Heart left ventricle (tissue), 16 donors: ENCODE measurements at regions not wholly inside any gene's neighbourhood (a gene's known extent, or its start where the extent isn't known, plus 50 kb on each side); places are given as distances from the start of the nearest gene placed in this dataset.
A peak's percentile ranks its signal among the peaks of the same experiment; 100 is the strongest.
"Not testable (repeated sequence)": the region's sequence is repeated elsewhere in the genome, so short reads cannot be mapped to it uniquely, and the experiment has no call there.

Experiments
- ATAC-seq, 4 donors: fragments of 200-7000 bp; cut with Tn5 transposase; one replicate each; pipeline ENCODE4 v1.9.1; 2020 to 2022; ENCODE audit warnings: moderate library complexity in 4 of 4, mild to moderate bottlenecking in 3 of 4, moderate number of reproducible peaks in 1 of 4
- DNase-seq, 5 donors: peaks; one replicate each; pipeline ENCODE4 v3.0.0-alpha.2; 2020
- H3K27ac ChIP-seq, 12 donors: fragments of 200-600 bp; sonication (generic) in 4 of 12; one replicate each; pipeline versions ENCODE4 v1.5.0 to v1.8.0; 2016 to 2022; ENCODE audit warnings: mild to moderate bottlenecking in 2 of 12
- H3K27me3 ChIP-seq, 9 donors: fragments of 200-600 bp; sonication (generic) in 2 of 9; one replicate each; pipeline versions ENCODE4 v1.5.1 to v1.8.0; 2016 to 2022; ENCODE audit warnings: mild to moderate bottlenecking in 3 of 9
- H3K36me3 ChIP-seq, 9 donors: fragments of 200-600 bp; sonication (generic) in 2 of 9; one replicate each; pipeline versions ENCODE4 v1.5.0 to v1.8.0; 2018 to 2022; ENCODE audit warnings: mild to moderate bottlenecking in 2 of 9
- H3K4me1 ChIP-seq, 12 donors: fragments of 200-600 bp; sonication (generic) in 4 of 12; one replicate each; pipeline versions ENCODE4 v1.5.0 to v1.8.0; 2016 to 2022; ENCODE audit warnings: mild to moderate bottlenecking in 3 of 12
- H3K4me3 ChIP-seq, 12 donors: fragments of 200-600 bp; sonication (generic) in 4 of 12; one replicate each; pipeline versions ENCODE4 v1.5.0 to v1.8.0; 2017 to 2022; ENCODE audit warnings: mild to moderate bottlenecking in 9 of 12, moderate library complexity in 4 of 12
- H3K9me3 ChIP-seq, 12 donors: fragments of 200-600 bp; sonication (generic) in 4 of 12; one replicate each; pipeline versions ENCODE4 v1.5.0 to v1.8.0; 2016 to 2022; ENCODE audit warnings: mild to moderate bottlenecking in 1 of 12
- POLR2A ChIP-seq, 2 donors: fragments of 450-650 bp; IDR thresholded peaks; one replicate each; pipeline ENCODE4 v1.6.1; 2017; ENCODE audit warnings: antibody characterized with exemption in 2 of 2, mild to moderate bottlenecking in 2 of 2, moderate library complexity in 2 of 2
- WGBS, 4 donors: extraction: QIAGEN DNeasy Blood & Tissue Kit in 2 of 4; methylation state at CpG; one replicate each; pipeline versions ENCODE4 v1.1.5 to v1.1.7; 2013 to 2018; 5-methylcytosine and 5-hydroxymethylcytosine counted together
- intact Hi-C, 10 donors: fragments of 100-400 bp; cut with DNase I; formaldehyde crosslinking; loops; one replicate each; pipeline versions ENCODE4 v1.11.1 to v1.14.2; 2022
- TF ChIP-seq, protein P1 (sequence below), 12 donors: fragments of 200-600 bp; sonication (generic) in 4 of 12; IDR thresholded peaks; one replicate each; pipeline versions ENCODE4 v1.5.0 to v1.8.0; 2018 to 2022; ENCODE audit warnings: antibody characterized with exemption in 12 of 12, mild to moderate bottlenecking in 5 of 12
- donor health status: ischemic (EF 13 %, LVEDD 7.1; RV severe dilation, severe dysfunction).
- donor health status: healthy with polysubstance abuse.
- donor health status: DM: no; HTN: yes; CAD: no.
- donor health status: DM: no; HTN: no; CAD: no.
- donor health status: ischemic (EF 25% LVEDD 6.9; RV normal size, moderate dysfunction).
- donor health status: ischemic (EF 25% LVEDD 5.7; RV mildly dilated, moderate dysfunction).
- donor health status: healthy.
- donor health status: DM: yes; HTN: yes; CAD: no.
- donor health status: ischemic (EF 35%, LVEDD 5.7; RV mildly dilated, moderate dysfunction).
- donor health status: nonischemic (EF 11% LVEDD 7.7; RV severe dilation, severe dysfunction).
- donor health status: DM: yes; HTN: yes; CAD: no.
- donor health status: PGD.
- donor health status: ischemic (EF 29% LVEDD 5.4; RV normal size, mild dysfunction).
- donor health status: nonischemic (EF 23%, LVEDD 6.1; RV moderate dilation, normal function).

DNA sequence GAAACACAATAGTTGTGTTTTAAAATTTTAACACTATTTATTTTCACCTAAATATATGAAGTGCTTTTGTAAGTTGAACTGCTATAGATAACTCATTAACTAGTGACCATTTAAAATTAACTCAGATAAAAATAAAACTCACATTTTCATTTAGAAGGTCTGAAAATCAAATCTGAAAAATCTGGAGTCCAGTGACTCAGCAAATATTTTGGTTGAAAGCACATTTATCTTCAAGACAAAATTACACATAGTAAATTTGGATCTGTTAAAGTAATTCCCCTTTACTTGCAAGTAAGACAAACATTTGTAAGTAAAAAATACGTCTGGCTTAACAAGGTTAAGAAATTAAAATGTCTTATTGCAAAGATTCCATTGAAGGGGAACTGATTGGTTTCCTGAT, 589.1 kb downstream of the TRIML1 start:
- H3K4me3 ChIP-seq: no peak overlapping the region
- no peak overlapping the region for H3K27ac ChIP-seq
- peaks cover 0 to 10% (median 0%) of the 10 kb centered on the region in 12 donors for H3K9me3 ChIP-seq
- intact Hi-C loops: no loop called here
- WGBS, 4 donors: 32 to 57% (median 48%) methylated on average over 1 of the region's 1 CpG
- H3K27me3 ChIP-seq: no peaks in the 10 kb centered on the region
- ATAC-seq: no peak
- no peaks in the 10 kb centered on the region for H3K4me1 ChIP-seq
- no peak for TF ChIP-seq POLR2A (IDR thresholded peaks at IDR 0.05)
- TF ChIP-seq, protein P1, sequence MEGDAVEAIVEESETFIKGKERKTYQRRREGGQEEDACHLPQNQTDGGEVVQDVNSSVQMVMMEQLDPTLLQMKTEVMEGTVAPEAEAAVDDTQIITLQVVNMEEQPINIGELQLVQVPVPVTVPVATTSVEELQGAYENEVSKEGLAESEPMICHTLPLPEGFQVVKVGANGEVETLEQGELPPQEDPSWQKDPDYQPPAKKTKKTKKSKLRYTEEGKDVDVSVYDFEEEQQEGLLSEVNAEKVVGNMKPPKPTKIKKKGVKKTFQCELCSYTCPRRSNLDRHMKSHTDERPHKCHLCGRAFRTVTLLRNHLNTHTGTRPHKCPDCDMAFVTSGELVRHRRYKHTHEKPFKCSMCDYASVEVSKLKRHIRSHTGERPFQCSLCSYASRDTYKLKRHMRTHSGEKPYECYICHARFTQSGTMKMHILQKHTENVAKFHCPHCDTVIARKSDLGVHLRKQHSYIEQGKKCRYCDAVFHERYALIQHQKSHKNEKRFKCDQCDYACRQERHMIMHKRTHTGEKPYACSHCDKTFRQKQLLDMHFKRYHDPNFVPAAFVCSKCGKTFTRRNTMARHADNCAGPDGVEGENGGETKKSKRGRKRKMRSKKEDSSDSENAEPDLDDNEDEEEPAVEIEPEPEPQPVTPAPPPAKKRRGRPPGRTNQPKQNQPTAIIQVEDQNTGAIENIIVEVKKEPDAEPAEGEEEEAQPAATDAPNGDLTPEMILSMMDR (IDR thresholded peaks at IDR 0.05): no peak
- no peaks in the 10 kb centered on the region for H3K36me3 ChIP-seq
- no peak for DNase-seq

GRCh38 chr4:188732131-188732530, 592.9 kb downstream of the TRIML1 start:
- Histone ChIP-seq H3K36me3 (no peaks in the 10 kb centered on the region), H3K27ac (no peak overlapping the region), H3K27me3 (no peaks in the 10 kb centered on the region), H3K4me1 (no peaks in the 10 kb centered on the region), H3K4me3 (no peak overlapping the region), H3K9me3 (peaks cover 0 to 12% (median 0%) of the 10 kb centered on the region in 12 donors)
- WGBS, 4 donors: 83 to 86% (median 84%) methylated on average over 3 of the region's 3 CpGs
- DNase-seq (no peak), ATAC-seq (no peak)
- intact Hi-C loops: no loop called here
- TF ChIP-seq POLR2A (IDR thresholded peaks at IDR 0.05): no peak
- TF ChIP-seq, protein P1 (IDR thresholded peaks at IDR 0.05): no peak

- Histone ChIP-seq H3K36me3 (no peaks in the 10 kb centered on the region), H3K9me3 (peaks cover 0 to 12% (median 0%) of the 10 kb centered on the region in 12 donors), H3K4me1 (no peaks in the 10 kb centered on the region), H3K27ac (no peak overlapping the region), H3K4me3 (no peak overlapping the region), H3K27me3 (no peaks in the 10 kb centered on the region)
- DNase-seq: no peak
- ATAC-seq: no peak
- intact Hi-C loops: no loop called here
- WGBS, 4 donors: 90 to 93% (median 91%) methylated on average over 15 of the region's 15 CpGs
- TF ChIP-seq, protein P1 (IDR thresholded peaks at IDR 0.05): no peak
- TF ChIP-seq POLR2A (IDR thresholded peaks at IDR 0.05): no peak
Observed at GRCh38 chr4:188735082-188735481, 595.8 kb downstream of the TRIML1 start.

DNA sequence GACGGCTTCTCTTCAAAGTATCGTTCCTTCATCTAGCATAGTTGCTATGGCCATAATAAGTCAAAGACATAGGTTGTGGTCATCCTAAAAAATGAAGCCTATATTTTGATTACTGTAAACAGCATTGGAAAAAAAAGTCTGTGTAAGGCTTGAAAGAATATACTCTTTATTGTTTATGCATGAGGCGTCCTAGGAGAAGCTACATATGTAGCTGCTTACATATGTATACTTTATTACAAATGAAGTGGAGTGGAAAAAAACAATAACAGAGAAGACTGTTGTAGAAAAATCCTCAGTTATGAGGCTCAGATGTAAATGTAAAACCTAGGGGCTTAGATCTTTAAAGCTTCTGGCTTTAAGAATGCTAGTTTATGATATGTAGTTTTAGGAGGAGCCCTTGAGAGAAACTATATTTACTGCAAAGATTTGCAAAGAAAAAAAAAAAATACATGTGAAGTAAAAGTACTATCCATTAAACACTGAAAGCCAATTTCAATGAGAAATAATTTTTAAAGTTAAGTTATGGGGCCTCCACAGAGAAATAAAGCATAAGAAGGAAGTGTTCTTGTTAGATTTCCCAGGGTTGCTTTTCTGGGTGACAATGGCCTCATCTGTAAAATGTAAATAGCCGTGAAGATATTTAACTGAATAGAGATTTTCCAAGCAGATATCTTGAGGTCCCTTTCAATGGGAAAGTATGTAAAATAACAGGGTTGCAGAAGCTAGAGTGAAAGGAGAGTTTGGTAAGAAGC, 598.2 kb downstream of the TRIML1 start:
- no peak overlapping the region for H3K4me3 ChIP-seq
- no peaks in the 10 kb centered on the region for H3K4me1 ChIP-seq
- DNase-seq: no peak
- TF ChIP-seq POLR2A (IDR thresholded peaks at IDR 0.05): no peak
- TF ChIP-seq, protein P1 (IDR thresholded peaks at IDR 0.05): no peak
- H3K27ac ChIP-seq: no peak overlapping the region
- peaks cover 0 to 12% (median 0%) of the 10 kb centered on the region in 12 donors for H3K9me3 ChIP-seq
- H3K27me3 ChIP-seq: no peaks in the 10 kb centered on the region
- intact Hi-C loops: no loop called here
- no peak for ATAC-seq
- WGBS, 4 donors: 93 to 94% (median 93%) methylated on average over 4 of the region's 4 CpGs
- no peaks in the 10 kb centered on the region for H3K36me3 ChIP-seq

GRCh38 chr4:188738290-188738689, 599.0 kb downstream of the TRIML1 start:
- ATAC-seq: peak in 1 of 4 donors; percentile 38
- H3K27me3 ChIP-seq, DNase-seq, H3K9me3 ChIP-seq, H3K4me1 ChIP-seq, H3K36me3 ChIP-seq, intact Hi-C loops: not testable (repeated sequence)
- WGBS, 4 donors: 82 to 94% (median 87%) methylated on average over 20 to 24 of the region's 24 CpGs
- Histone ChIP-seq H3K27ac (peak overlapping the region in 2 of 12 donors; percentile 57 to 63), H3K4me3 (peak overlapping the region in 10 of 12 donors; percentile 21 to 51 (median 40))

DNA sequence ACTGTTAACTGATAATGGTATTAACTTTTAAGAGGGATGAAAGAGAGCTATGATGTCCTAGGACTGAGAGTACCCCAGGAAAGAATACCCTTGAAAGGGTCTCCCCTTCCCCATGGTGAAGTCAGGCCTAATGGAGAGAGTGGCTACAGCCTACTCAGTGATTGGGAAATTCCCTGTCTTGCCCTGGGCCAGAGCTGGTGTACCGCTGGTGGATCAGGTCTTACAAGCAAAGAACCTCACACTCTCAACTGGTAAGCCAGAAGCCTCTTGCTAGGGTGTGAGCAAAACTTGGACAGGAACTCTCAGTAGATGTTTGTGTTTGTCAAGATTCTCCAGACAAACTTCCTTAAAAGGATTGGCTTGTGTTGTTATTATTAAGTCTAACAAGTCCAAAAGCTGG, 600.9 kb downstream of the TRIML1 start:
- H3K4me3 ChIP-seq, intact Hi-C loops, DNase-seq, H3K36me3 ChIP-seq, H3K27me3 ChIP-seq, H3K4me1 ChIP-seq, H3K9me3 ChIP-seq, H3K27ac ChIP-seq: not testable (repeated sequence)
- ATAC-seq: peak in 1 of 4 donors; percentile 36
- 85 to 90% methylated on average over 1 of the region's 1 CpG; no CpG with 5 or more reads in 2 of the 4 donors for WGBS, 4 donors

DNA sequence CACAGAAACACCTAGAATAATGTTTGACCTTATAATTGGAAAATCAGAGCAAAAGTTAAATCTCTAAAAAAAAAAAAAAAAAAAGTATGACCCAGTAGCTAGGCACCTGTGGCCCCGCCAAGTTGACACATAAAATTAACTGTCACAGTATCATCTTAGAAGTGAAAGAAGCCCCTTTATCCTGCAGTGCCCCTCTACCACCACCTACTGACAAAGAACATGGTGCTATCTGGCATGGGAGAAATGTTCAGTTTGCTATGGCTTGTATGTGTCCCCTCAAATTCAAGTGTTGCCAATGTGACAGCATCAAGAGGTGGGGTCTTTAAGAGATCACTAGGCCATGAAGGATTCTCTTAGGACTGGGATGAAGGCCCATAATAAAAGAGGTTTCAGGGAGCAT, 601.5 kb downstream of the TRIML1 start:
- H3K4me1 ChIP-seq, intact Hi-C loops, H3K4me3 ChIP-seq, H3K9me3 ChIP-seq, DNase-seq, H3K36me3 ChIP-seq, H3K27ac ChIP-seq, H3K27me3 ChIP-seq, ATAC-seq: not testable (repeated sequence)
- 50 to 100% (median 65%) methylated on average over 1 of the region's 1 CpG for WGBS, 4 donors
